GM21619 (cell line): ENCODE measurements at regions not wholly inside any gene's neighbourhood (a gene's known extent, or its start where the extent isn't known, plus 50 kb on each side); places are given as distances from the start of the nearest gene placed in this dataset.
"Not testable (repeated sequence)": the region's sequence is repeated elsewhere in the genome, so short reads cannot be mapped to it uniquely, and the experiment has no call there.

Source experiments
- ATAC-seq: cut with Tn5 transposase; IDR thresholded peaks from one replicate; pipeline ENCODE4 v1.9.1; 2021; ENCODE audit not compliant: unreplicated experiment

DNA sequence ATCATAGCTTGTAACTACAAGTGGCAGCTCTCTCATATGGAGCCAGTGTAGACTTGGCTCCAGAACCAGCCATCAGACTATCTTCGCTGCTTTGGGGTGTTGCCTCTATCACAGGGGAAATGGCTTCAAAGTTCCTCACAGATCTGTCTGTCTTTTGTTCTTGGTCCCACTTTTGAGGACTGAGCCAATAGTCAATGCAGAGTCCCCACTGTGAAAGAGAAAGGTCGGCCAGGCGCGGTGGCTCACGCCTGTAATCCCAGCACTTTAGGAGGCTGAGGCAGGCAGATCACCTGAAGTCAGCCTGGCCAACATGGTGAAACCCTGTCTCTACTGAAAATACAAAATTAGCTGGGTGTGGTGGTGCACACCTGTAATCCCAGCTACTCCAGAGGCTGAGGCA, 86.9 kb upstream of the FZD7 start:
- not testable (repeated sequence) for ATAC-seq

DNA sequence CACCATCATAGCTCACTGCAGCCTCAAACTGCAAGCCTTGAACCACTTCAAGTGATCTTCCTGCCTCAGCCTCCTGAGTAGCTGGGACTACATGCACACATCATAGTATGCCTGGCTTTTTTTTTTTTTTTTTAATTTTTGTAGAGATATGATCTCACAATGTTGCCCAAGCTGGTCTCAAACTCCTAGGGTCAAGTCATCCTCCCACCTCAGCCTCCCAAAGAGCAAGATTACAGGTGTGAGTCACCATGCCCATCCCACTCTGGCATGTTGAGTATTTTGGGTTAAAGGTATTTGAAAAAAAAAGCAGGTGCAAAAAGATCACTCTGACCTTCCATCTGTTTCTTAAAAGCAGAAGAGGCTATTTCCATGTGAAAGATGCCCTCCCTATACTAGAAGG, 86.4 kb upstream of the FZD7 start:
- no peak for ATAC-seq

DNA sequence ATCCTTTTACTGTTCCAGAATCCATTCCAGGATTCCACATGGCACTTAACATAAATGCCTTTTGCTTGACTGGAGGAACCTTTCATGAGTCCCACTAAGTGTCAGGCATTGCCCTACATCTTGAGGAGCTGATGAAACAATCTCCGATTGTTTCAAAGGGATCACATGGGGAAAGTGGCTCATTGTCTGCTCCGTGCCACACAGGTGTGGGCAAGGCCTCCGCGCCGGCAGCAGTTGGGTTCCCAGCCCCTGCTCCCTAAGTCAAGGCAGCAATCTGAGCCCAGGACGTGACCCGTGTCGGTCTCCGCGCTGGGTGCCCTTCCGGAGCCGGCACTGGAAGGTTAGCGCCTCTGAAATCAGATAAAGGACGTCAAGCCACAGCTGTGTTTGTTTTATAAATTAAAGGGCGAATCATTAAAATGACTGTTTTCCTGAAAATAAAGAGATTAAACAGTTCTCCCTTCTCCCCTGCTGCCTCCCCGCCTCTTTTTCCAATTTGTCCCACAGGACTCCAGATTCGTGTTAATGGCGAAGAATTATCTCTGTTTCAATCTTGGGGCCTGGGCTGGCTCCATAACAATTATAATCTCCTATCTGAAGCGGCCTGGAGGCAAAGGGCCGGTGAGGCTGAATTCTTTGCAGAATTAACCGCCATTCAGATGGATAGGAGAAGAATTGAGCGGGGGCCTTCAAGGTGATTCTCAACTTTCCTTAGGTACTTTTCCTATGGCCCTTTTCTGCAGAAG, 84.3 kb upstream of the FZD7 start:
- ATAC-seq = no peak

DNA sequence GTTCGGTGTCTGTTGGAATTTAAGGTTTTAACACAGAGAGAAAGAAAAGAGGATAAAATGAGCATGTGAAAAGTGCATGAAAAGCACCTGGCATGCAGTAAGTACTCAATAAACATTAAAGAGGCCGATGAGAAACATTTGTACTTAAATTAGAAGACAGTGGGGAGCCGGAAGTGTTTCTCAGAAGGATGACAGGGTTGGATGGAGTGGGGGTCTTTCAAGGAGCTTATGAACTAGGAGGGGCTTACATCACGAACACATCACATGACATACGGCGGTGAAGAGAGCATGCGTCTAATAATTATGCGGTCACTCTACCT, 83.8 kb upstream of the FZD7 start:
- no peak for ATAC-seq

DNA sequence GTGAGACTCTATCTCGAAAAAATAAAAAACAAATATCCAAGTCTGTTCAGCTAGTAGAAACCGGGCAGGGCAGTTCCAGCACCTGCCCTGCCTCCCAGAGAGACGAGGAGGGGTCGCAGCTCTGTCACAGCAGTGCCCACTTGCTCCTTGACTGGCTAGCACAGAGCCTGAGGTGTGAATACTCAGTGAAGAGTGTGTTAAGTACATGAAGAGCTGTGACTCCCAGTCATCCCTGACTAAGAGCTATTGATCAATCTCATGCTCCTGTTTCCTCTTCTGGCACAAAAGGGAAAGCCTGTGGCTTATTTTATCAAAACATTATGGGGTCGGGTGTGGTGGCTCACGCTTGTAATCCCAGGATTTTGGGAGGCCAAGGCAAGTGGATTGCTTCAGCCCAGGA, 83.0 kb upstream of the FZD7 start:
- ATAC-seq = no peak

DNA sequence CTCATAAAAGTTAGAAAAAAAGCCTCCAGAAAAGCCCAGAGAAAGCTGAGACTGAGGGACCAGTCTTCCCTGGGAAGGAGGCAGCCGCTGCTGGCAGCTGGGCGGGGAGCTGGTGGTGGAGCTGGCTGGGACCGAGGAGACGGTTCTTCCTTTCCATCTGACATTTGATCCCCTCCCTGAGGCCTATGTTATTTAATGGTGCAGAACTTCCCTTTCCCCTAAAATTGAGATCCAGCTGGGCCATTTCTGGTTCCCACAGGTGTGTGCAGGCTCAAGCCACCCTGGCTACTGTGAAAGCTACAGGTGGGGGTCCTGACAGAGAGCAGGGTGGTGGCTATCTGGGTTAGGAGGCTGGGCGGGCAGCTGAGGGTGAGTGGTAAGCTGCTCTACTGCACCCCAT, 81.5 kb upstream of the FZD7 start:
- no peak for ATAC-seq

DNA sequence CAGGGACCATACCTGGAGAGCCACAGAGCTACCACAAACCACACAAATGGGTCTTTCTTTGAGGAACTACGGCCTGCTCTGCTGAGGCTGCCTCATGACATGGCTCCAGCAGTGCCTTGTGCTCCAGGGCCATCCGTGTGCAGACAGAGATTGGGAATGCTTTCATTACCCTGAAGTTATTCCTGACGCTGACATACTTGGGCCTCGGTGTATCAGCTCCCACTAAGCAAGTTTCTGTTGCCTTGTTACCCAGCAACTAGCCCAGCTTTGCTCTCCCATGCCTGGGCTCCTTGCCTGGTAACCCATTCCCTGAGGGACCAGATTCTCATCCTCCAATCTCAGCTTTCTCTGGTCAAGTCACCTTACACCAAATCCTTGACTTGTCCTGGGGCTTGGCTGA, 80.3 kb upstream of the FZD7 start:
- ATAC-seq = no peak

DNA sequence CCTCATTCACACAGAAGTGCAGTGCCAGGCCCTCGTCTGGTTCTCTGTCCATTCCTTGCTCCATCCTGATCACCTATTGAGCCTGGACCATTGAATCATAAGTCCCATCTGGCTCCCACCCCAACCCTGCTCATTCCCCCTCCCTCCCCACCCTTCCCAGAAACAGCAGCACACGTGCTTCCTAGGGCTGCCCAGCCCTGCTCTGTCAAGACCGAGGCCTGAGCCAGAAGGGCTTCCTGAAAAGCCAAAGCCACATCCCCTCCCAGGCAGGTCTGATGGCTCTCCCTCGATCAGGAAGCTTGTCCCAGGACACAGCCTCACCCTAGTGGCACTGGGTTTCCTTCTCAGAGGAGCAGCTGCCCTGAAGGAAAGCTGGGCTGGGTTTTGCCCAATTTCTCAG, 79.8 kb upstream of the FZD7 start:
- no peak for ATAC-seq

DNA sequence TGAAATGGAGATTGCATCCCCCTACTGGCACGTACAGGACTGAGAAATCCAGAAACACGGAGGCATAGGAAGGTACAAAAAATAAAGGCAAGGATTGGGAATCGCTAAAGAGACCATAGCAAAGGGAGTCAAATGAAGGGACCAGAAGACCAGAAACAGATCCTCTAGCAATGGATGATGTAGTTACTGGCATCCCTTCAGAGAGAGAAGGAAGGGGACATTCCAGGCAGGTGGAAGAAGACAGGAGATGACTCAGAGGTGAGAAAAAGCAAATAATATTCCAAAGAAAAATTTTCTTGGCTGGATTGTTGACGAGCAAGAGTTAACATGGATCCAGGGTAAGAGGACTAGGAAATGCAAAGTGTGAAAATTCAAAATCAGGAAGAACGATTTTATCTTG, 78.4 kb upstream of the FZD7 start:
- no peak for ATAC-seq

DNA sequence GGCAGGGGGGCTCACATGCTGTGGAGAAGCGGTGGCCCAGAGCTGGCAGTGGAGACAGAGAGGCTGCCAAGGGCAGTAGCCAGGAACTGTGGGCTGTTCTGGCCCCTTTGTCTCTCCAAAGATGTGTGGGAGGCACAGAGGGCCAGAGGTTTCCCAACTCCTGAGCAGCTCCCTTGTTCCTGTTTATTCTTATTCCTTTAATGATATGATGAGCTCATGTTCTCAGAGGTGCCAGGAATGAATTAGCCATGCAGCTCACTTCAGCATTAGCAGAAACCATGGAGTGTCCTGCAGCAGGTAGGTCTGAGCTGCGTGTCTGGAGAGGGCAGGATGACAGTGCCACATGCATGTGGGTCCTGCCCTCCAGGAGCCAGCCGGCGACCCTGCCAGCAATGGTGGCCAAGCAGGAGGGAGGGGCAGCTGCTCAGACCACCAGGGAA, 77.9 kb upstream of the FZD7 start:
- ATAC-seq = no peak

DNA sequence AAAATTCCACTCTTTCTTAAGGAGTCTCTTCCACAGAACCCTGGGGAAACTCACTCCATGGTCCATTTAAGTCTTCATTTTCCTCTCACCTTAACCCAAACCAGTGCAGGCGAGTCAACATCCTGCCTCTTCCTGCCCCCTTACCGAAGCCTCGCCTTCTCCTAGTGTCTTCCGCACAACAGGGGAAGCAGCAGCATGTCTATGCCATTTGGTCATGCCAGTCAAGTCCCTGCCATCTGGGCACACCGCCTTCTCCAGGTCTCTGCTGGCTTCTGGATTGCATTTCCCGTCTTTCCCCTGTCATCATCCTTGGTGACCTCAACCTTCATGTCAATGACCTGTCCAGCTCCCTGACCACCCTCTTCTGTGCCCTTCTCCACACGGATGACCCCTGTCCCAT, 77.3 kb upstream of the FZD7 start:
- ATAC-seq = no peak

DNA sequence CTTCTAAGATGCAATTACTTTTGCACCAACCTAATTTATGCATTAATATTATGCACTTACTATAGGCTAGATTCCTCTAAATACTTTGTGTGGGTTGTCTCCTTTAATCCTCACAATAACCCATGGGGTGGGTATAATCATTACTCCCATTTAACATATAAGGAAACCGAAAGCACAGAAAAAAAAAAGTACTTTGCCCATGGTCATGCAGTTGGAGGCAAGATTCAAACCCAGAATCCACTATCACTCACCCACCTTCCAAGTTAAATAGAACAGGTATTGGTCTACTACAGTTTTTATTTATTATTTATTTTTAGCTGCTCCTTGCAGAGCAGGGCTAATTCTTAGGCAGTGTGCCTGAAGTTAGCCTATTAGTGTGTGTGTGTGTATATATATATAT, 76.6 kb upstream of the FZD7 start:
- no peak for ATAC-seq

DNA sequence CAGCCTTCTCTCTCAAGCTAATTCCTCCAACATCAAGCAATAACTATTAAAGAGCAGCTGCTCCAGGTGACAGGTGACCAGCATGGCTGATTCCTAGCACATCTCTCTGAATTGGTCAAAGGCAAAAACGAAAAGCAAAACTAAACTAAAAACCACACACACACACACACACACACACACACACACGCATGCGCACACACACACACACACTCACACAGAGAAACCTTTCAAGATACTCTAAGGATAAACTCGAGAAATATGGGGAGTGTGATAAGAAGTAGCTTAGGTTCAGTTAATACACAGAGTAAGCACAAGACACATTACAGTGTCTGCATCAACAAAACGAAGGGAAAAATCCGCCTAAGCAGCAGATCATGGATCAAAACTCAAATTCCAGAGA, 74.5 kb upstream of the FZD7 start:
- ATAC-seq = no peak

DNA sequence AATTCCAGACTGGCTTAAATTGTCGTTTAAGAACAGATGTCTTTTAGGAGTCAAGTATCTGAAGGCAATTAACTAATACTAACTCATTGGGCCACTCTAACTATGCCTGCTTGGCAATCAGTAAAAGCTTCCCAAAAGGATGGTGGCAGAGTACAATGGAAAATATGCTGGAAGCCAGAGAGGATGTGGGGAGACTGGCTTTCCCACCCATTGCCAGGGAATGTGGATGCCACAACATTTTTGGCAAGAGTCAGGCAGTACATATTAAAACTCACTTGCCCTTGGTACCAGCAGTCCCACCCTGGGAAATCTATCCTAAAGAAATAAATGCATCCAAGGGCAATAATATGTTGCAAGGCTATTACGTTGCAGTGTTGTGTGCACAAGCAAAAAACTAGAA, 74.0 kb upstream of the FZD7 start:
- ATAC-seq = no peak

DNA sequence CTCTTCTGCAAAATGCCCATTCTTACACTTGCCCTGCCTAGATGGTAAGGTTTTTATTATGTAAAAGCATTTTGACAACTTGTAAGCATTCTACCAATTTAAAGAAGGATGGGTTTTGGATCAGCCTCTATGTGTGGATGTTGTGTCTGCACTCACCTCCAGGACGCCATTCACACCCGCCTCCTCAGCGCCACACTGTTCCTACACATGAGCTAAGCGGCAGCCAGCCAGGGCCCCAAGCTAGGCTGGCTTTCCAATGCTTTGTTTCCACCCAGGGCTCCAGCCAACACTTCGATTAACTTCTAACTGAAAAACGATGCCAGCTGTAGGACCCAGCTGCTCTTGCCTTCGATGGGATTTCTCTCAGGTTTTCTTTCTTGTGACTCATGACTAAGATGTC, 73.3 kb upstream of the FZD7 start:
- ATAC-seq = no peak

DNA sequence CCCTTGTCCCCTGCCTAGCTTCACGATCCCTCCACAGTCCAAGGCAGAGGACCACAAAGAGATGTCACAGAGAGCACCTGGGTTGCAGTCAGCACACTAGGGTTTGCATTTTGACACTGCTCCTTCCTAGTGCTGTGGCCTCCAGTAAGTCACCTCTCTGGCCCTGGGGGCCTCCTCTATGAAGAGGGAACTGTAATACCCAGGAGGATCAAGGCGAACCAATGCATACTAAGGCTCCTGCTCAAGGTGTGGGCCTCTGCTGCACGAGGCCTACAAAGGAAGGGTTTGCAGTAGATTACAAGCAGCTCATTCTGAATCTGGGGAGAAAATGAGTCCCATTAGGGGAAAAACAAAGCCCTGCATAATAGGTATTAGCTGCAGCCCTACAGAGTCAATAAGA, 72.3 kb upstream of the FZD7 start:
- no peak for ATAC-seq

DNA sequence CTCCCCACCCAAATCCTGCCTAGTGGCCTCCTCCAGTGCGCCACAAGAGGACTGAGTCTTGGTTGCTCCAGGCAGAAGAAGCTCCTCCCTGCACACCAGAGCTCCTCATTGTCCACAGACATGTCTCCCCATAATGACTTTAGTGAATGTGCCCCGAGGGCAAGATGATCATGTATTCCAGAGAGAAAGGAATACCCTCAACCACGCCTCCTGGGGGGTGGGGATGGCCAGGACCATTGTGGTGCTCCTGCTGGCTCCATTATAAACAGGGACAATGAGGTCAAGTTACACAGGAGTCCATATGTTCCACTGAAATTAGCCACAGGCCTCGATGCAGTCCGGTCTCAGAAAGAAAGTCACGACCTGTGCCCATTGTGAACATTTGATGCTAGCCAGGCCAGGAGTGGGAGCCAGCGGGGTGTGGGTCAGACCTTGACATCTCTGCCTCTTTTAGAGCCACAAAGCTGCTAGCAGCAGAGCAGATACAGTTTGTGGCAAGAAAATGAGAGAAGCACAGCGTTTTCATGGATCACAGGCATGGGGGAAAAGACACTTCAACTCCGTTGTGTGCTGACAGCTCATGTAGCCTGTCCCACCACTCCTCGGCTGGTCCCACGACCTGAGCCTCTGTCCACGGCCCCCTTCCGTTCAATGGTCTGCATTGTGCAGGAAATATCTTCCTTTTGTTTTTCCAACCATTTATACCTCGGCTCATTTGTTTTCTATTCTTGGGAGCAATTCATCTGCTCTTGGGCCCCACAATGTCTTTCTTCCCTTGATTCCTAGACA, 70.7 kb upstream of the FZD7 start:
- ATAC-seq = no peak

DNA sequence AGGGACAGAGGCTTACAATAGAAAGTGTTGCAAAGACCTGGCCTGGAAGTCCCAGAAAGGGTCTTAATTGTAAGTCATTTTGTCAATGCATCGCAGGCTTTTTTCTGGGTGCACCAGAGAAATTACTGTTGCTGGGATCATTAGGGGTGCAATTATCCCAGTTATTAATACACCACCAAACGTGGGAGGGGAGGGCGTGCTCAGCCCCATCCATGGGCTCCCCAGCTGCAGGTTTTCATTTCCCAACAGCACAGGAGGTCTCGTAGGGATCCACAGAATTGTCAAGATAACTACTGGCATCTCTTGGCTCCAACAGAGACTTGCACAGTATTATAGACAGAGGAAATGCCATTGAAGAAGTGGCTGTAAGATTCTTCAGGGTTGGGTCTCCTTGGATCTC, 69.6 kb upstream of the FZD7 start:
- ATAC-seq = no peak

DNA sequence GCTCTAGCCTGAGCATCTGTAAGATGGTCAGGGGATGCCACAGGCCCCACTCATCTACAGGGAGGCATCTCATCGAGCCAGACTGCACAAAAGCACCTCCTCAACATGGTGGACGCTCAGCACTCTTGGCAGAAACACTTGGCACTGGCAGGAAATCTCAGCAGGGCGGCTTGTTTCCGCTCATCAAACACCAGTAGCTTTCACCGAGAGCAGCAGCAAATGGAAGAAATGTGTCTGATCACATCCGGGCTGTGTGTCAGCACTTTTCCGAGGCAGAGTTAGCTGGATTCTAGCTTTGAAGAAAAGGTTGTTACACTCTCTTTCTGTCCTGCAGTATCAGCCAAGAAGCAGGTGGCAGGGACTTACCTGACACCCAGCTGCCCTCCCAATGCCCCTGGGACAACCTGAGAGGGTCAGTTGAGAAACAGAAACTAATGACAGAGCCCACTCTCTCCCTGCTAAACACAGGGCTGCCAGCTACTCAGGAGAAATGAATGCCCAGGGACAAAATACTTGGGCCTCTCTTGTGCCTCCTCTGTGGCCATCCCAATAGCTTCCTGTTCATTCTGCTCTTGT, 68.9 kb upstream of the FZD7 start:
- ATAC-seq = no peak

DNA sequence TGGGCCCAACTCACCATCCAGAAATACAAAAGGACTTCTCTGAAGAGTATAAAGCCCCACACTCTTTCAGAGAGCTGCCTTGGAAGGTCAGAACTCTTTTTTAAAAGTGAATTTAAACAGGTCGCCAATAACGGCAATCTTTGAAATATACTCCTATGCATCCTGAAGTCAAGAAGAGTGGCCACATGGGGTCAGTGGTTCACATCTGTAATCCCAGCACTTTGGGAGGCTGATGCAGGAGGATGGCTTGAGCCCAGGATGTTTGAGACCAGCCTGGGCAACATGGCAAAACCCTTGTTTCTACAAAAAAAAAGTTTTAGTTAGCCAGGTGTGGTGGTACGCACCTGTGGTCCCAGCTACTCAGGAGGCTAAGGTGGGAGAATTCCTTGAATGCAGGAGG, 68.1 kb upstream of the FZD7 start:
- no peak for ATAC-seq

DNA sequence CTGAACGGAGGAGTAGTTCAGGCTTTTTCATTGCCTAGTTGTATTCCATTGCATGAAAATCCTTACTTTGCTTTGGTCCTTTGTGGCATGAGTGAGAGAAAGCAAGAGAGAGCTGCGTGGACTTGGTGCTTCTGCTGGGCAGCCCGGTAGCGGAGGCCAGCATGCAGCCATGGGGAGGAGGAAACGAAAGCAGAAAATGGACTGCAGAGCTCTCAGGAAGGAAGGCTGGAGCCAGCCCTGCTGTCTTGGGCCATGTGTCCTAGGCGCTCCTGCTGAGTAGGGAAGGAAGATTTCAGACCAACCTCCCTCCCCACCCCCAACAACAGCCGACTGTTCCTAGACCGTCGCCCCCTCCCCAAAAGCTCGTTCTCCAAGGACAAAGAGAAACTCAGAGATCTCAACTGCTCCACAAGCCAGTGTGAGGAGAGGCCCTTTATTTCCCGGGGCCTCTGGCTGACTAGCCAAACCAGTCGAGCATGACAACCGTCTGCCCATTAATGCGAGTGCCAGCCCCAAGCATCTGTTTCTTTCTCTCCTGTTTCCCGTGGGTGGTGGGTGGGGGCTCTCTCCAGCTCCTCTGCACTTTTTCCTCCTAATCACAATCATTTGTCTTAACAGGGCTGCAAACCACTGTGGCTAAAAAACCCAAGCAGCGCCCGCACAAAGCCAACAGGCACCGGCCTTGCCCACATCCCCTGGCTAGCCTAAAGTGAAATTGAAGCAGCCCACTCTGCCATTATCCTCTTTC, 66.8 kb upstream of the FZD7 start:
- no peak for ATAC-seq

DNA sequence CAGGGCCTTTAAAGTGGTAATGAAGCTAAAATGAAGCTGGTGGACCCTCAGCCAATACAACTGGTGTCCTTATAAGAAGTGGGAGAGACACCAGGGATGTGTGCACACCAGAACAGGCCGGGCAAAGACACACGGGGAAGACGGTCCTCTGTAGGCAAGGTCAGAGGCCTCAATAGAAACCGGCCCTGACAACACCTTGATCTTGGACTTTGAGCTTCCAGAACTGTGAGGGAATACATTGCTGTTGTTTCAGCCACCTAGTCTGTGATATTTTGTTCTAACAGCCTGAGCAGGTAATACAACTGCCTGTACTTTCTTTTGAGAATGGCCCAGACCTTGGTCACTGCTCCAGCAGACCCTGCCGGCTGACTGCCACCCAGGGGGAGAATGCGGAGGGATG, 65.6 kb upstream of the FZD7 start:
- ATAC-seq = no peak
